ENCODE measurements at regions not wholly inside any gene's neighbourhood (a gene's known extent, or its start where the extent isn't known, plus 50 kb on each side); places are given as distances from the start of the nearest gene placed in this dataset.
A peak's percentile ranks its signal among the peaks of the same experiment; 100 is the strongest.
"Not testable (repeated sequence)": the region's sequence is repeated elsewhere in the genome, so short reads cannot be mapped to it uniquely, and the experiment has no call there.

DNA sequence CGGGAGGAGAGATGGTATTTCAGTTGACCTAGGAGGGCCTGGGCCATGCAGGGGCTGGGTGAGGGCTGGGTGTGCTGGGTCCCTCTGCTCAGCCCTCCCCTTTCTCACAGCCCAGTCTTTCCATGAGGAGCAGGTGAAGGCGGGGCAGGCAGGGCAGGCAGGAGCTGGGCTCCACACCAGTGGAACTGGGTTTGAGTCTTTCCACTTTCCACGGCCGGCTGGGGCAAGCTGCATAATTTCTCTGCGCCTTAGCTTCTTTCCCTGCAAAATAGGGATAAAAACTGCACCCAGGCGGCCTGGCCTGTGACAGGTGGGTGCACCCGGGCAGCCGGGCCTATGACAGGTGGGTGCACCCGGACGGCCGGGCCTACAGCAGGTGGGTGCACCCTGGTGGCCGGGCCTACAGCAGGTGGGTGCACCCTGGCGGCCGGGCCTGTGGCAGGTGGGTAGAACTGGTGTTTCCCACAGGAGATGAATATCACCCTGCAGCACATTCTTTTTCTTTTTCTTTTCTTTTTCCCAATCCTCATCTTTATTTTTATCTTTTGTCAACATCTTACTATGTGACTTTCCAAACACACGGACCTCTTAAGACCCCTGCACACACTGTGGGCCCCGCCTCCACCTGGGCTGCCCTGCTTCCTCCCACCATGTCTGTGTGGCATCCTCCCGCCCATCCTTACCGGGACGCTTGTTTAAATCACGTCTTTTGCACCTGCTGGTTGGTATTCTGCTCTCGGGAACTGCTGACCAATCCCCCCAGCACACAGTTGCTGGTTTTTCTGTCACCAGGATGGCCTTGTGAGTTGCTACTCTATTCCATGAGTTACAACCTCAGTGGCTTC, 111.3 kb downstream of the NPIPB11 start:
- DNase-seq = not testable (repeated sequence)

DNA sequence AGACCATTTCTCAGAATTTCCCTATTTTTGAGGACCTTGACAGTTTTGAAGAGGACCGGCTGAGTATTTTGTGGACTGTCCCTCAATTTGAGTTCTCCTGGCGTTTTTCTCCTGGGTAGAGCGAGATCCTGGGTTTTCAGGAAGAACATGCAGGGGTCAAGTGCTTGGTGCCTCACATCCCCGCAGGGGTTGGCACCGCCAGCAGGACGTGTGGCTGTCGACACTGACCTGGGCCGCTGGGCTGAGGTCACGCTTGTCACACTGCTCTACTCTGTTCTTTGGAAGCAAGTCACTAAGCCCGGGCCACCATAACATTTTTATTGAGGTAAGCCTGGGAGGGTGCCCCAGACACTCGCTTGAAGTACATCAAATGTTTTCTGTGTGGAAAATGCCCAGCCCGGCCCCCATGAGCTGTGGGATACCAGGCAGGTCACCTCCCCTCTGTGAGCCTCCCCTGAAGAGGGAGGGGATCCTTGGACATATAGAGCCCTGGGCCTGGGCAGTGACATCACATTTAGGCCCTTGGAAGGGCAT, 112.0 kb downstream of the NPIPB11 start:
- not testable (repeated sequence) for DNase-seq

DNA sequence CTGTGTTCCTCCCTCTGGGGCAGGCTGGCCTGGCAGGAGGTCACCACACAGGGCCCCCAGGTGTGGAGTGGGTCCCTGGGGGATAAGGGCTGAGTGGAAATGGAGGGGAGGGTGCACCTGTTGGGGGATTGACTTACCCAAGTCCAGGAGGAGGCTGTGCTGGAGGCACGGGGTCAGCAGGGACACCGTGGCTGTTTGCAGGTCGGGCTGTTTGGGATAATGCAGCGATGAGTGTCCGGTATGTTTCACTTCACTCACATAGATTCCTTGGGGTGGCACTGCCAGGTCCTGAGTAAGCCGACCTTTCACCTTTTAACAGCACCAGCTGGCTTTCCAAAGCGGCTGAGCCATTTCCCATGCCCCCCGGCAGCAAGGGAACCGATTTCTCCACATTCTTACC, 113.0 kb downstream of the NPIPB11 start:
- not testable (repeated sequence) for DNase-seq

DNA sequence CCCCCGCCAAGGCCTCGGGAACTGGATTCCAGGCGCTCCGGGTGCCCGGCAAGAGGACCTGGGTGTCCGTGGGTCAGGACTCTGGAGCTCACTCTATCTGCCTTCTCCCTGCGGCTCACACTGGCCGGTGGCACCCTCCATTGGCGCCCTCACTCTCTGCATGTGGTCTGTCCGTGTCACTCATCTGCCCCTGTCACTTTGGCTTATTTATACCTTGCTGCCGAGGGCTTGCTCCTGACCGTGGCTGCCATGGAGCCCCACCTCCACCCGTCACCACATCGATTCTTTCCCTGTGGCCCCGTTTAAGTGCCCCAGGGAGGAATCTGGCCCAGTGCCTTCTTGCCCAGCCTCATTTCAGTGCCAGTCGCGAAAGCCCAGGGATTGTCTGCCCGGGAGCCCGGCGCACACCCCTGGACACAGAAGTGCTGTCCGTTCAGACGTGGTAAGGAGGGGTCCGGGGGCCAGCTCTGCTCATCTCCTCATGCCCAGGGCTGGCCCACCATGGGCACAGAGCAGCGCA, 113.5 kb downstream of the NPIPB11 start:
- DNase-seq = not testable (repeated sequence)

DNA sequence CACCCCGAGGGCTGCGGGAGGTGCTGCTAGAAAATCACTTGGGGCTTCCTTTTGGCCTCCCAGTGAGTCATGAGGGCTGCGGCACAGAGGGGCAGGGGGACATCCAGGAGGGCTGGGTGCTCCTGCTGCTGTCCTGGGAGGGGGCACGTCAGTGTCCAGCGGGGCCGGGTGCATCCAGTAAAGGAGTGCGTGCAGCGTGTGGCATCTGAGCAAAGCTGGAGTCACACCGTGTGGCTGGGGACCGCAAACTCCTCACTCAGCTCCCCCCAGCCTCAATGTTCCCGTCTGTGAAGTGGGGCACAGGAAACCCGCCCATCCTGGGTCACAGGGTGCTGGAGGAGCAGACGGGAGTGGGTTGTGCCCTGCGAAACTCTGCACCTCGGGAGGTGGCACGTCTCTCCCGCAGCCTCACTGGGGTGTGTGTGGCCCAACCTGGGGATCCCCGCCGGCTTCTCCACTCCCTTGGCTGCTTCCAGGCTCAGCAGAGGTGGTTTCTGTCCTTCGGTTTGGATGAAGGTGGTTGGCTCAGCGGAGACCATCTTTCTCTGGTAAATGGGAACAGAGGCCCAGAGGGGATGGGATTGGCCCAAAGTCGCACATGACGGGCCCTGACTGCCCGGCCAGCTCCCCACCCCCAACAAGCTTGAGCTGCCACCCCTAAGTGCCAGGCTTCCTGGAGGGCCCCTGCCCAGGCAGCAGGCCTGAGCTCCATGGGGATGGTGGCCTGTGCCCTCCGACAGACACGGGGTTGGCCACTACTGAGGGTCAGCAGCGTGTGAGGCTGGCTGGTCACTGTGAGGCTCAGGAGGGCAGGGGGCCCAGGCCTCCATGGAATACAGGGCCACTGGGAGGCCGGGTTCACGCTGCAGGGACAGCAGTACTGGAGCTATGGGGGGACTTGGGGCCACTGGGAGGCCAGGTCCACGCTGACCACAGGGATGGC, 114.9 kb downstream of the NPIPB11 start:
- DNase-seq = not testable (repeated sequence)

DNA sequence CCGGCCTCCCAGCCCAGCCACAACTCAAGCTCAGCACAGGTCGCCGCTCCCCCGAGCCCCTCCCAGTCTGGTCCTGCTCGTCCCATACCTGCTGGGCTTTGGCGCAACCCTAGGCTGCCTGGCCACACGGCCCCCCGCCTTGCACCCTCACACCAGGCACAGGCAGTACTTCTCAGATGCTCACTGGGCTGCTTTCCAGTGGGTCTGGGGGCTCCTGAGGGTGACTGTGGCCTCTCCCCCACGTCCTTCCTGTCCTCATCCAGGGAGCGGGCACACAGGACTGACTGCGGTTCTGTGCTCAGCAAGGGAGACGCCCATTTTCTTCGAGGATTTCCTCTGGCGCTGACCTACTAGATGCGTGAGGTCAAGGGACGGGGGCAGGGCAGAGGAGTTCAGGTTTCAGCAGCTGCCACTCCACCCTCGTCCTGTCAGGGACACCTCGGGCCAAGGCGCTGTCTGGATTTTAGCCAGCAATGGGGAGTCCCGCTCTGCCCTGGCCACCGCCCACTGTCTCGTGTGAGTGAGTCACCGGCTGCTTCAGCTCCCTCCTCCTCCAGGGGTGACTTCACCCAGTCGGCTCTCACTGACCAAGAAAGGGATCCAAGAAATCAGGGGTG, 115.8 kb downstream of the NPIPB11 start:
- peak; percentile 86 for DNase-seq

DNA sequence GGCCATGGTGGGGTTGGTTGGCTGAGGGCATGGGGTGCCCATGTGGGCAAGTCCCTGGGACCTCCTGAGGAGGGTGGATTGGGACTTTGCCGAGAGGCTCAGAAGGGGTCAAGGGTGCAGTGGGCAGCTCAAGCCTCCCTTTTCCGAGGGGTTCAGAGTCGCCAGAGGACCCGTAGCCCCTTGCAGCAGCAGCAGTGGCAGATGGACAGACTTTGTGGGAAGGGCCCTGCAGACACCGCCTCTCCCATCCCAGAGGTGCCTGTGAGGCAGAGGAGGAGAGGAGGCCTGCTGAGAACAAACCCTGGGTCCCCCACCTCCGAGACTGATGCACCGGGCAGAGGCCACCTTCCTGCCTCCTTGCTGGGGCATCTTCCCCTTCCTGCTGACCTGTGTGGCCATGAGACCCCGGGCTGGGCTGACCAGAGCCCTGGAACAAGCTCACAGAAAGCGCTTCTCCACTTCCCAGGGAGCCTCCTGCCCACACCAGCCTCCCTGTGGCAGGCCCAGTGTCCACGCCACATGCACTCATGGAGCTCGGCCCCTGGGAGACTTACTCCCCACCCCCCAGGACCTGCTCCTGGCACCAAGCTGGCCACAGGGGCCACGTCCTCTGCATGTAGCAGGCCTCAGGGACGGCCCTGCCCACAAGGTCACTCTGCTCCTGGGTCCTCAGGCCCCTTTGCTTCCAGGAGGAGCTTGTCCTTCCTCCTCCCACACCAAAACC, 116.8 kb downstream of the NPIPB11 start:
- DNase-seq = not testable (repeated sequence)

DNA sequence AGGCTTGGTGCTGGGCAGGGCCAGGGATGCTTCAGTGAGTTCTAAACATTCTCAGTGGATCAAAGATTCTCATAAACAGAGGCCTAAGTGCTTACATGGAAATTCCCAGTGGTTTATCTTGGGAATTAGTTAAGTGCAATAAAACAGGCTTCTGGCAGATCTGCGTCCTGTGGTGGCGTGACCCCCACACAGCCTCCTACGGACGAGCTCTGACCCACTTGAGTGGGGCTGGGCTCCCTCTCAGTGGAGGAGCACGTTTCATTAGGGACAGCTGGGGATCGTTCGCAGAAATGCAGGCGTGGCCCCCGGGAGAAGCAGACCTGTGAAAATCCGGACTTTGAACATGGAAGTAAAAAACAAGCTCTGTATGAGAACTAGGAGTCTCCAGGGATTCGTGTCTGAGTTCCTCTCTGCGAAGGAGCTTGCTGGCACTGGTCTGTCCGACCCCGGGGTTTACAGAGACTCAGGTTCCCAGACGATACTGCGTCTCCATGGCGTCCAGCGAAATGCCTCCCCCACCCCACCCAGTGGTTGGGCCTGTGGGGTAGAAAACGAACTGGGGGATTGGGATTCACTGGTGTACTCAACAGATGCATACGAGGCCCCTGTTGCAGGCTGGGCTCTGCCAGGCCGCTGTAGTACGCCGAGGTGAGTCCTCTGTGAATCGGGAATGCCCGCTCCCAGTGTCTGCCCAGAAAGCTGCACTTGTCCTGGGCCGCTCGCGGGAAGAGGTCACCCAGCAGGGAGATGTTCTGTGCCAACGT, 117.6 kb downstream of the NPIPB11 start:
- DNase-seq = peak; percentile 40

DNA sequence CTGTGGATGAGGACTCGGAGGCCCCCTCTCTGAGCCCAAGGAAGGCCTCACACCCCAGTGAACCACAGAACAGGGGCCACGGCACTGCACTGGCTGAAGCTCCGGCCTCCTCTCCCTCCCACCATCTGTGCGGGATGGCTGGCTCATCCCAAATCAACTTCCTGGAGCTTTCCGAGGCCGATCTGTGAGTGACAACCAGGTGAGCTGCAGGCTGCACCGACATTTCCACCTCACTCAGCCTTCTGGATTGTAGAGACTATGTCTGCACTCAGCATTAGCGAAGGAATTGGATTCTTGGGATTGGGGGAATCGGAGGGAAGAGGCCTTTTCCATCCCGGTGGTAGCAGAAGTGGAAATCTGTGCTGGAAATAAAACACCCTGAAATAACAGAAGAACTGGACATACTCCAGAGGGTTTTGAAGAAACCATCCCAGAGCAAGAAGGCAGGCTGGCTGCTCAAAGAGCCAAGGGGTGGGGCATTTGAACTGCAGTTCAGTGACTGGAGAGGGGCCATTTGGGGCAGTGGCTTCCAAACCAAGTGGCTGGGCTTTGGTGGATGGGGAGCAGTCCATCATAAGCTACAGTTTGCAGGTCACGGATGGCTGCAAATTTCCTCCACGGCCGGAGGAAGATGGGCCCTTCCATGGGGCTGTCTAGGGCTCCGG, 118.5 kb downstream of the NPIPB11 start:
- DNase-seq = peak; percentile 51

DNA sequence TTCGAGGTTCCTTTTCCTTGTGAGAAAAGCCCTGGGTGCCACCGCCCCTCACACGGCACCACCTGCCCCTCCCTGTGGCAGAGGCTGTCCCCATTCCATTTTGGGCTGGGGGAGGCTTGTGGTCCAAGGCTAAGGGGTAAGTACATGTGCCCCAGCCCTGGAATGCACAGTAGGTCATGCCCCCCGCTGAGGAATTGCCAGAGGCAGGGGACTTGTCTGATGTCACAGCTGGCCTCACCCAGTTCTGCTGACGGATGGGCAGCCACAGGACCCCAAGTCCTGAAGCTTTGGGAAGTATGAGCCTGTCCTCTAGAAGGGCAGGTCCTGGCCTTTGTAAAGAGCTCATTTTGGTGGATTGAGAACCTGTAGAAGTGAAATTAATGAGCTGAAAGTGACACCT, 119.3 kb downstream of the NPIPB11 start:
- DNase-seq = not testable (repeated sequence)

DNA sequence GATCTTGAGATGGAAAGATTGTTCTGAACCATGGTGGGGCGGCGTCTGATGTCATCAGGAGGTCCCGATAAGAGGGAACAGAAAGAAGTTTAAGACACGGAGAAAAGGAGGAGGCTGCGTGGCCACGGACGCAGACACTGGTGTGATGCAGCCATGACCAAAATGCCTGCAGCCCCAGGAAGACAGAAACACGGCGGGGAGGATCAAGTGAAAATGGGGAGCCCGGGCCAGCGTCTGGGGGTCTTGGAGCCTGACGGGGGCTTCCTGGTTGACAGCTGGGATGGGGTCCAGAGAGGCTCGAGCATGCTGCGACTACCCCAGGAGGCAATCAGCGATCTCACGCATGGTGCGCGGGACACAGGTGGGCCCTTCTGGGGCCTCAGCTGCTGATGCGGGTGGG, 119.7 kb downstream of the NPIPB11 start:
- DNase-seq = not testable (repeated sequence)

DNA sequence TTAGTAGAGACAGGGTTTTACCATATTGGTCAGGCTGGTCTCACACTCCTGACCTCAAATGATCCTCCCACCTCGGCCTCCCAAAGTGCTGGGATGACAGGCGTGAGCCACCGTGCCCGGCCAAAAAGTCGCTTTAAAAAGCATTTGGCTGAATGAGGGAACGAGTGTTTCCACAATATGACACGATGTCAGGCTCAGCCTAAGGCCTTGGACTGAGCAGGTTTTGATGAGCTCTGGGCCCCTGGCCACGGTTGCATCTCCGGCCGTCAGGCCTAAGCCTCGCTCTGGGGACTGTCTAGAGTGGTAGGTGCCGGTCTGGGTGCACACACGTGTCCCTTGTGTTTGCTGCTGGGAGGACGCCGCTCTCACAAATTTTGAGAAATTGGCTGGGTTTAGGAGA, 120.3 kb downstream of the NPIPB11 start:
- DNase-seq = not testable (repeated sequence)

DNA sequence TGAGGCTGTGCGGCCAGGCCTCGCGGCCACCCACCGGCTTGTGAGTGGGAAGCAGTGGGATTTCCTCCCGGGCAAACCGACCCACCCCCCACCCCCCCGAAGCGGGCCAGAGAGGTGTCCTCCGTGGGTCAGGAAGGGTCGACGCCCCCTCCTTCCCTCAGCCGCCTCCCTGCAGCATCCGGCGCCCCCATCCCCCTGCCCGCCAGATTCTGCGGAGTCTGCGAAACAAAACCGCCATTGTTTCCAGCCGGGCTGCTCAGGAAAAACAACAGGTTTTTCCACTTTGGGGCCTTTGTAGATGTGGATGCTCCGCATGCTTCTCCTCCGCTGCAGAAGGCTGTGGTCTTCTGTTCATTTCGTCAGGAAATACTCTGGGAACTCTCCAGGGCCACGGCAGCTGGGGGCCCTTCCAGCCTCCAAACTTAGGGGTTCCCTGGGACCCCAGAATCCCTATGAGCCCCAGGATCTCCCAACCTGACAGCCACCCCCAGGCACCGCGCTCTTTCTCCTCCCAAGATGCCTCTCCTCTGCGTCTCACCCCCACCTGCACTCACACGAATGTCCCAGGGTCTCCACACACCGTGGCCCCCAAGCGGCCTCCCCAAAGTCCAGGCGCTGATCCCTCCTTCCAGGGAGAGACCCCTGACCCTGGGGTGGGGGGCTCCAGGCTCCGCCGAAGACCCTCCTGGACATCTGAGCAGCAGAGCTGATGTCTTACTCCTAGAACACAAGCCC, 121.2 kb downstream of the NPIPB11 start:
- not testable (repeated sequence) for DNase-seq

DNA sequence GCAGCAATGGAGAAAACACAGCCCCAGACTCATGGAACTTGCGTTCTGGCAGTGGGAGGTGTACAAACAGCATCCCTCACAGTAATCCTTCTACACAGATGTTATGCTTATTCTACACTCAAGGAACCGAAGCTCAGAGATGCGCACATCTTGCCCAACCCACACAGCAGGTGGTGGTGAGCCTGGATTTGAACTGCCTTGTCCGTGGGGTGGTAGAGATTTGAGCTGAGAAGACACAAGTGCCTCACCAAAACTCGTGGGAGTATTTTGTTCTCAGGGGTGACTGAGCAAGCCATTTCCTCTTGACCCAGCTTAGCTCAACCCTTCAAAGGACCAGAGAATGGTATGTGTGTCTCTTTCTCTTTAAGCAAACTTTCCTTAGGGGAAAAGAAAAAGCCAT, 121.8 kb downstream of the NPIPB11 start:
- not testable (repeated sequence) for DNase-seq

DNA sequence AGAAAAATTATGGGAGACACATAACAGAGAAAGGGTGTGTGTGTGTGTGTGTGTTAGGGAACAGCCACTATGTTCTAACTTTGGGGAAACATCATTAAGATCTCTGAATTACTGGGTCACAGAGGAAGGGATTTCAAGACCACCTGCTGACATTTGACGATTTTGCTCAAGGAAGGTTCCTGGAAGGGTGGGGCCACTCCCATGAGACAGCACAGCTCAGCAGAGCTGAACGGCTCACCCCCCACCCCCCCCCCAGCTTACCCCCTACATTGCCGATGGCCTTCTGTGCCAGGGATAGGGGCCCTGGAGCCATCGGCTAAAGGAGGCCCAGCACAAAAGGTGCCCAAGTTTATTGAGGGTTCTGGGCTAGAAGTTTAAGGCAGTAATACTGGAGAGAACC, 122.4 kb downstream of the NPIPB11 start:
- DNase-seq = not testable (repeated sequence)

DNA sequence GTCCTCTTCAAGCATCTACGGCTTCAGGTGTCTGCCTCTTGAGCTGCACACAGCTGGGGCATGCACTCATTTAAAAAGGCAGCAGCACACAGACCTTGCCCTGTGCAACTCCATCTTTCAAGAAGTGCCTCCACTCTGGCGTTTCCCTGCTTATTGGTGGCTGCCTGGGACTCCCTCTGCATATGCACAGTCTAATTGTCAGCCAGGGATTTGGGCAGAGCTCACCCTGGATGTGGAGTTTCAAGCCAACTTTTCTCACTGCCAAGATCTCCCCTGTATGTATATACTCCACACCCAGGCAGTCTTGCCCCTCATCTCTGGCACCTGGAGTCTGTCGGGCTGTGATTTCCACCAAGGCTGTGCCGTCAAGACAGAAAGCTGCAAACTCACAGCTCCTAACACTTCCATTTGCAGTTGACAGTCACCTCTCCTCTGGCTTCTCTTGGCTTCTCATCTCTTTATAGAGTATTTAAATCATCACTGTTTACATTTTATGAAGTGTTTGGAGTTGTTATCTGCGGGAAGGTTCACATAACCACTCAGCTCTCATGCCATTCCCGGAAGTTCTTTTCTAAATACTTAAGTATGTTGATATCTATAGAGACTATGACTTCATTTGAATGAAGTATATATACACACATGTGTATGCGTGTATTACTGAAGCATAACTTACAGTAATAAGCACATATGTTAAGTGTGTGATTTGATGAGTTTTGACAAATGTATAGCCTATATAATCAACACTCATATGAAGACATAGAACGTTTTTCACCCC, 128.2 kb downstream of the NPIPB11 start:
- not testable (repeated sequence) for DNase-seq

DNA sequence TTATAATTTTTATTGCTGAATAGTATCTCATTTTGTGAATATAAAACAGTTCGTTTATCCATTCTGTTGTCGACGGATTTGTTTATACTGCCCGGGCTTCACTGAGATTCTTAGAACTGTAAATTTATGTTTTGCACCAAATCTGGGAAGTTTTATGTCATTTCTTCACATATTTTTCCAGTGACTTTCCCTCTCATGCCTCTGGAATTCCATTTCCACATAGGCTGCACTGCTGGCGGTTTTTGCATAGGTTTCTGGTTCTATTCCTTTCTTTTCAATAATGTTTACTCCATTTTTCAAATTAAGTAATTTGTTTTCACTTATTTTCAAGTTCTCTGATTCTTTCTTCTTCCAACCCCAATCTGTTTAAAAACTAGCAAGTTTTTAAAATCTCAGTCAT, 130.1 kb downstream of the NPIPB11 start:
- DNase-seq = not testable (repeated sequence)
